Activated CD4-positive, alpha-beta T cell treated with anti-CD3 and anti-CD28 coated beads, Interleukin-2, Interleukin-6, amounts not matched to agents 100 ng/mL and 50 ng/mL, durations not matched to agents 16 hours and 8 hours (primary cell): ENCODE measurements at regions not wholly inside any gene's neighbourhood (a gene's known extent, or its start where the extent isn't known, plus 50 kb on each side); places are given as distances from the start of the nearest gene placed in this dataset.

Source experiments
- DNase-seq: peaks from one replicate; pipeline ENCODE4 v3.0.0-alpha.2; 2020

- DNase-seq = no peak
These were observed 67.8 kb upstream of the FGGY start for GRCh38 chr1:59229138-59229537.

DNA sequence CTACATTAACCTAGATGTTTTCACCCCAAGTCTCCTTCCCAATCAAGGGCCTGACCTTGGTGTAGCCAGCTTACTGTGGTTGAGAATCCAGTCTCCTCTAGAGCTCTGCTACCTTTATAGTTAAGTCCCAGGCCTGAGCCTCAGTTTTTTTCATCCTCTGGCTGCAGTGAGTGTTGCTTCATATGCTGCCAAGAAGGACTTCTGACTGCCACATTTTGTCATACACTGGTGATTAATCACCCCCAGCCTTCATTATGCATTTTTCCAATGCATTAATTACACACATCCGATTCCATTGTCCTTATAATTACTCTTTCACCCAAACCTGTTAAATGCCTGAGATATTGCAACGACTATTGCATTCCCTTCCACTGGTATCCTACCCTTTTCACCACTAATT, 66.3 kb upstream of the FGGY start:
- DNase-seq = no peak

DNA sequence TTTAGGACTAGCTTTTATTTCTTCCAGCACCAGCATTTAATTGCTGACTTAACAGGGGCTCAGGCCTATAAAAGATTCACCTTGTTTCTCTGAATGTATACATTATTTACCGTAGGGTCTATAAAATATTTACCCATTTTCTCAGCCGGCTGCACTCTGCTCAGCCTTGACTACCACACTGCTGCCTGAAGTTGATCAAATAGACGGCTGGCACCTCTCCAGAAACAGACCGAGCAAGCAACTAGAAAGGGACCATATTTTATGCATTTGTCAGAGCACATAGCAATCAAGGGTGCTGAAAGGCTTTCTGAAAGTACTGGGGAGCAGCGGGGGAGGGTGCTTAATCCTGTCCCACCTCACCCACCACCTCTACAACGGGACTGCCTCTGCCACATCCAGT, 64.7 kb upstream of the FGGY start:
- no peak for DNase-seq

- no peak for DNase-seq
These were observed 63.5 kb upstream of the FGGY start for GRCh38 chr1:59233444-59233843.

GRCh38 chr1:59236721-59237545, 60.0 kb upstream of the FGGY start:
- no peak for DNase-seq

DNA sequence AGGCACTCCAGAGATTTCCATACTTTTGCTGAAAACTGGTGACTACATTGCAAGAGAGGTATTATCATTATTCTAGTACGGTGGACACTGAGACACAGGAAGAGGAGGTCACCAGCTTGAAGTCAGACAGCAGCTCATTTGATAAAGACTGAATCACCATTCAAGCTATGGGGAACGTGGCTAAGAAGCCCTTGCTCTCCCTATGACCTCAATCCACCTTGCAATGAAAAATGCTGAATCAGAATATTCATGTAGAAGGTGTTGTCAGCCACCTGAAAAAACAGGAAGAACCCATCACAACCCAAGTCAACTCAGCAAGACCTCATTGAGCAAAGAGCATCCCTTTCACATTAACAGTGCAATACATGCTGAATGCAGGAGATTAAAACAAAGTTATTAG, 59.0 kb upstream of the FGGY start:
- DNase-seq = no peak

DNA sequence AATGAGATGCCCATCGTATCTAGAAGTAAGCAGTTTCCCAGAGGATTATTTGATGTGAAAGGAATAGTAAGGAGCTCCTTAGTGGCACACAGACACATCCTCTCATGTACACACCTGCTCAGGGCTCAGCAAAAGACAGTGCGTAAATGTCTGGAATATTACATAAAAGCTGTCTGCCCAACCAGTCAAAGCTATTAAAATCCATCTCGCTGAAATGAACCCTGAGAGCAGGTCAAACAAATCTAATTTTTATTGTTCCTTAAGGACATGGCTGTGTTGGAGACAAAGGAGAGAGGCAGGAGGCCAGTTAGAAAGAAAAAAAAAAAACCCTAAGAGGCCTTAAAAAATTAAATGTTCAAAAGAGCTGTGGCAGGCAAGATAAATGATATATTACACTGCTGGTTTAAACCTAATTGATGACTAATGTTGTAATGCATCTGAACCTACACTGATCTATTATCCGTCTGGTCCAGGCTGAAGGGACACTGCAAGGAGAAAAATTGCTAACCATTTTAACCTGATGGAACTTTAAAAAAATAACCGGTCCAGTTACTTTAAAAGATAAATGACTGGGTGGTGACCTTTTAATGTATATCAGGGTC, 58.5 kb upstream of the FGGY start:
- DNase-seq = no peak

DNA sequence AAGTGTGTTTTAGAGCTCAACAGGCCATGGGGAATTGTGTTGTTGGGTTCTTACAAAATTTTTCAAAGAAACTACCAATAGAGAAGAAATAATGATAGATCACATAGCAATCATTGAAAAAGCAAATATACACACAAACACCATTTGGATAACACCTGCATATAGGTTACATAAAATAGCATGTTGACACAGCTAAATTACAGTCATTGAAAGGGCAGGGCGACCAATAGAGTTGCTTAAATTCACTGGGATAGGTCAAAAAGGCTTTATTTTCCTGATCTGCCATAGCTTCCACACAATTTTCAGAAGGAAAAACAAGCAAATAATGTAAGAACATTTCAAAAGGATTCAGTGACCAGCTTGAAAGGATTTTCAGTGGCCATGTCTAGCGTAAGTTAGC, 57.9 kb upstream of the FGGY start:
- no peak for DNase-seq

- DNase-seq = no peak
These were observed 55.0 kb upstream of the FGGY start for GRCh38 chr1:59241909-59242308.

GRCh38 chr1:59242370-59242769, 54.5 kb upstream of the FGGY start:
- no peak for DNase-seq

- no peak for DNase-seq
These were observed 53.3 kb upstream of the FGGY start for GRCh38 chr1:59243550-59243949.

DNA sequence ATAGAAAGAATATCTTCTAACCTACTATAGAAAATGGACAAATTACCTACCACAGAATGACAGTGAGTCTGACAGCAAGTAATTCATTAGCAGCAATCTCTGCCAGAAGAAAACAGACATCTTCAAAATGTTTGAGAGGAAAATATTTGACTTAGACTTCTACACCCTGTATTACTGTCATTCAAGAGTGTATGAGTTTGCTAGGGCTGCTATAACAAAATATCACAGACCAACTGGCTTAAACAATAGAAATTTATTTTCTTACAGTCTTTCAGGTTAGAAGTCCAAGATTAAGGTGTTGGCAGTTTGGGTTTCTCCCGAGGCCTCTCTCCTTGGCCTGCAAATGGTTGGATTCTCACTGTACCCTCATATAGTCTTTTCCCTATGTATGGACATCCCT, 52.9 kb upstream of the FGGY start:
- DNase-seq = no peak

- DNase-seq = no peak
These were observed 52.0 kb upstream of the FGGY start for GRCh38 chr1:59244891-59245290.
